BLaER1 (cell line): ENCODE measurements at regions not wholly inside any gene's neighbourhood (a gene's known extent, or its start where the extent isn't known, plus 50 kb on each side); places are given as distances from the start of the nearest gene placed in this dataset.
"Not testable (repeated sequence)": the region's sequence is repeated elsewhere in the genome, so short reads cannot be mapped to it uniquely, and the experiment has no call there.

Experiments used
- H3K27ac ChIP-seq: shearing (Covaris generic); formaldehyde crosslinking; 2 replicates; pipeline ENCODE4 v1.8.1; 2022
- H3K27me3 ChIP-seq: shearing (Covaris generic); formaldehyde crosslinking; 2 replicates; pipeline ENCODE4 v1.8.1; 2022
- H3K36me3 ChIP-seq: shearing (Covaris generic); formaldehyde crosslinking; 2 replicates; pipeline ENCODE4 v1.8.1; 2022
- H3K4me1 ChIP-seq: shearing (Covaris generic); formaldehyde crosslinking; 2 replicates; pipeline ENCODE4 v1.8.1; 2022
- H3K4me2 ChIP-seq: shearing (Covaris generic); formaldehyde crosslinking; 2 replicates; pipeline ENCODE4 v1.8.1; 2022
- H3K4me3 ChIP-seq: shearing (Covaris generic); formaldehyde crosslinking; 2 replicates; pipeline ENCODE4 v1.8.1; 2022
- H3K9ac ChIP-seq: shearing (Covaris generic); formaldehyde crosslinking; 2 replicates; pipeline ENCODE4 v1.8.1; 2022
- H3K9me3 ChIP-seq: shearing (Covaris generic); formaldehyde crosslinking; 2 replicates; pipeline ENCODE4 v1.8.1; 2022
- H4K20me1 ChIP-seq: shearing (Covaris generic); formaldehyde crosslinking; 2 replicates; pipeline ENCODE4 v1.8.1; 2022
- Cebpa-rat ChIP-seq: shearing (Covaris generic); IDR thresholded peaks from 2 replicates; pipeline ENCODE4 v1.8.1; 2022

GRCh38 chr5:127210042-127210441 lies 80.6 kb upstream of the MEGF10 start:
- Histone ChIP-seq H3K36me3 (no peaks in the 10 kb centered on the region), H3K9me3 (peaks cover 7% of the 10 kb centered on the region; the same call in 1 of the 2 replicates), H3K4me1 (no peaks in the 10 kb centered on the region), H3K27ac (no peak overlapping the region), H3K9ac (no peak overlapping the region), H3K4me2 (no peak overlapping the region), H3K27me3 (no peaks in the 10 kb centered on the region), H3K4me3 (no peak overlapping the region), H4K20me1 (no peaks in the 10 kb centered on the region)
- no peak for TF ChIP-seq Cebpa-rat

- Histone ChIP-seq H3K4me3 (no peak overlapping the region), H3K4me2 (no peak overlapping the region), H3K27me3 (no peaks in the 10 kb centered on the region), H3K9ac (no peak overlapping the region), H3K9me3 (peaks cover 7% of the 10 kb centered on the region; the same call in 1 of the 2 replicates), H3K36me3 (no peaks in the 10 kb centered on the region), H3K4me1 (no peaks in the 10 kb centered on the region), H3K27ac (no peak overlapping the region), H4K20me1 (no peaks in the 10 kb centered on the region)
- no peak for TF ChIP-seq Cebpa-rat
Measured at GRCh38 chr5:127213231-127213630, 77.4 kb upstream of the MEGF10 start.

GRCh38 chr5:127216143-127216542 lies 74.5 kb upstream of the MEGF10 start:
- H4K20me1 ChIP-seq, result no peaks in the 10 kb centered on the region
- no peaks in the 10 kb centered on the region for H3K27me3 ChIP-seq
- no peak overlapping the region for H3K9ac ChIP-seq
- no peaks in the 10 kb centered on the region for H3K36me3 ChIP-seq
- no peak overlapping the region for H3K4me2 ChIP-seq
- no peak for TF ChIP-seq Cebpa-rat
- no peak overlapping the region for H3K4me3 ChIP-seq
- no peak overlapping the region for H3K27ac ChIP-seq
- H3K4me1 ChIP-seq, result no peaks in the 10 kb centered on the region
- H3K9me3 ChIP-seq, result peaks cover 7% of the 10 kb centered on the region; the same call in 1 of the 2 replicates

- no peaks in the 10 kb centered on the region for H4K20me1 ChIP-seq
- H3K4me1 ChIP-seq, result no peaks in the 10 kb centered on the region
- no peak overlapping the region for H3K27ac ChIP-seq
- H3K9me3 ChIP-seq, result peaks cover 7% of the 10 kb centered on the region; the same call in 1 of the 2 replicates
- no peaks in the 10 kb centered on the region for H3K36me3 ChIP-seq
- no peak overlapping the region for H3K4me3 ChIP-seq
- TF ChIP-seq Cebpa-rat, result no peak
- no peak overlapping the region for H3K4me2 ChIP-seq
- no peak overlapping the region for H3K9ac ChIP-seq
- no peaks in the 10 kb centered on the region for H3K27me3 ChIP-seq
Measured at GRCh38 chr5:127216898-127217675, 73.5 kb upstream of the MEGF10 start.

DNA sequence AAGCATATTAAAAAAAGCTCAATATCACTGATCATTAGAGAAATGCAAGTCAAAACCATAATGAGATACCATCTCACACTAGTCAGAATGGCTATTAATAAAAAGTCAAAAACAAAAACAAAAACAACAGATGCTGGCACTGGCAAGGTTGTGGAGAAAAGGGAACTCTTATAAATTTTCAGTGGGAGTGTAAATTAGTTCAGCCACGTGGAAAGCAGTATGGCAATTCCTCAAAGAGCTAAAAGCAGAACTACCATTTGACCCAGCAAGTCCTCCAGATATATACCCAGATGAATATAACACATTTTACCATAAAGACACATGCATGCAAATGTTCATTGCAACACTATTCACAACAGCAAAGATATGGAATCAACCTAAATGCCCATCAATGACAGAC lies 68.7 kb upstream of the MEGF10 start:
- not testable (repeated sequence) for H3K4me3 ChIP-seq, H3K27ac ChIP-seq, H3K27me3 ChIP-seq, H3K4me2 ChIP-seq, H3K9me3 ChIP-seq, H3K9ac ChIP-seq, H4K20me1 ChIP-seq, H3K36me3 ChIP-seq
- peaks cover 11% of the 10 kb centered on the region for H3K4me1 ChIP-seq

DNA sequence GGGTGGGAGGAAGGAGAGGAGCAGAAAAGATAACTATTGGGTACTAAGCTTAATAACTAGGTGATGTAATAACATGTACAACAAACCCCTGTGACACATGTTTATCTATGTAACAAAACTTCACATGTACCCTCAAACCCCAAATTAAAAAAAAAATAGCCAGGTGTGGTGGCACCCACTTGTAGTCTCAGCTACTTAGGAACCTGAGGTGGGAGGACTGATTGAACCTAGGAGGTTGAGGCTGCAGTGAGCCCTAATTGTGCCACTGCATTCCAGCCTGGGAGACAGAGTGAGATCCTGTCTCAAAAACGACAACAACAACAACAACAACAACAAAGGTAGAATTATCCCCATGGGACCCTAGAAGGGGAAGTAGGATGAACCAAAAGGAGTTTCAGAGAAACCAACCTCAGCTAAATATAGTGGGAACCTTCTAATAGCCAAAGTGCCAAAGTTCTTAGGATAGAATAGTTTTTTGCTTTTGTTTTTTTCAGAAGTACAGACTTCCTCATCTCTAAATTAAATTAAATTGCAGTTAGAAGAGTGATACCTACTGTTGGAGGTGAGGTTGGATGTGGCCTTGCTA lies 67.9 kb upstream of the MEGF10 start:
- peak overlapping the region; percentile 51 for H3K4me2 ChIP-seq
- H4K20me1 ChIP-seq, H3K27ac ChIP-seq, H3K27me3 ChIP-seq, H3K9me3 ChIP-seq, H3K4me3 ChIP-seq, H3K36me3 ChIP-seq, H3K9ac ChIP-seq: not testable (repeated sequence)
- H3K4me1 ChIP-seq, result peaks cover 11% of the 10 kb centered on the region

DNA sequence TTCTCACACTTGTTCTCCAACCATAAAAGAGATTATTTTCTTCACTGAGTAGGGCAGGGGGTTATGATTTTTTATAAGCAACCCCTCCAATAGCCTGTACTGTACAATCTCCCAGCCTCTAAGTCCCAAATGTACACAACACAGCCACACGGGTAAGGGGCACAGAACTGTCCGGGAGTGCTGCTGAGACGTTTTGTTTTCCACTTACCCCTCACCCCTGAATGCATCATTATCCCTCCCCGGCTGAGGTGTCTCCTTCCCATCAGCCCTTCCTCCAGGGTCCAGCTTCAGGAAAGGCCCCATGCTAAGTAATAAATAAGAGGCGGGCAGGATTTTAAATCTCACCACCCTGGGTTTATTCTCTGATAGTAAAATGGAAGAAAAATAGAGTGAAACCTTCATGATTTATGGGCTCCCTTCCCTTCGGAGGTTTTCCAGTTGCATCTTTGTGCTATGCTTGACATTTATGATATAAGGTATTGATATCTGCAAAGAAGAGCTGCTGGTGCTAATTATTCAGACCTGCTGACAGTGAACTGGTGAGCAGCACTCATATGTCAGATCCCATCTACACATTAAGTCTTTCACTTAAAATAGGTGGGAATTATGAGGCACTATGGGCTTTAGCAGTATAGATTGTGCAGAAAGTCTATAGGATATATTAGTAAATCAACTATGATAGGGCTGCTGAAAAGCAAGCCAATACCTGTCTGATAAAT lies 67.2 kb upstream of the MEGF10 start:
- Histone ChIP-seq H3K27me3 (no peaks in the 10 kb centered on the region), H3K9me3 (peaks cover 4% of the 10 kb centered on the region; the same call in 1 of the 2 replicates), H3K4me3 (no peak overlapping the region), H3K9ac (no peak overlapping the region), H3K27ac (no peak overlapping the region), H4K20me1 (no peaks in the 10 kb centered on the region), H3K36me3 (no peaks in the 10 kb centered on the region), H3K4me1 (peaks cover 11% of the 10 kb centered on the region), H3K4me2 (peak overlapping the region; percentile 51)
- no peak for TF ChIP-seq Cebpa-rat

DNA sequence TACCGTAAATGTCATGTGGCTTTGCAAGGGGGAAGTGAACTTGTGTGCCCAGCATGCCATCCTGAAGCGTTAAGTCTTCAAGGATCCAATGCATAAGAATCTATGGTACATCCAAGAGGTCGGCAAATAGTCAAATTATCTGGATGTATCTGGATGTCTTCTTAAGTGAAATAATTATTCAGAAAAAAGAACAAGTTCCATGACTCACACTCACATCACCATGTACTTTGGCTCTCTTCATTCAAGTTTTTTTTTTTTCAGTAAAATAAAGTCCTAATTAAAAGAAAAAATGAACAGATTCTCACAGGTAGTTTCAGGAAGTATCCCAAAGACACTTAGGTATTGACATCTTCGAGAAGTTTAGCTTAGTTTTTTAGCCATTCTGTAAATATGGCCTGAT lies 62.7 kb upstream of the MEGF10 start:
- Histone ChIP-seq H3K36me3 (no peaks in the 10 kb centered on the region), H3K9ac (no peak overlapping the region), H3K27ac (no peak overlapping the region), H3K4me1 (peaks cover 22% of the 10 kb centered on the region), H3K4me3 (no peak overlapping the region), H3K9me3 (0 out of 2 replicates have a peak, but pooled peaks cover 4% of the 10 kb centered on the region), H3K27me3 (no peaks in the 10 kb centered on the region; the same call in 1 of the 2 replicates), H3K4me2 (no peak overlapping the region), H4K20me1 (no peaks in the 10 kb centered on the region)
- TF ChIP-seq Cebpa-rat, result no peak

DNA sequence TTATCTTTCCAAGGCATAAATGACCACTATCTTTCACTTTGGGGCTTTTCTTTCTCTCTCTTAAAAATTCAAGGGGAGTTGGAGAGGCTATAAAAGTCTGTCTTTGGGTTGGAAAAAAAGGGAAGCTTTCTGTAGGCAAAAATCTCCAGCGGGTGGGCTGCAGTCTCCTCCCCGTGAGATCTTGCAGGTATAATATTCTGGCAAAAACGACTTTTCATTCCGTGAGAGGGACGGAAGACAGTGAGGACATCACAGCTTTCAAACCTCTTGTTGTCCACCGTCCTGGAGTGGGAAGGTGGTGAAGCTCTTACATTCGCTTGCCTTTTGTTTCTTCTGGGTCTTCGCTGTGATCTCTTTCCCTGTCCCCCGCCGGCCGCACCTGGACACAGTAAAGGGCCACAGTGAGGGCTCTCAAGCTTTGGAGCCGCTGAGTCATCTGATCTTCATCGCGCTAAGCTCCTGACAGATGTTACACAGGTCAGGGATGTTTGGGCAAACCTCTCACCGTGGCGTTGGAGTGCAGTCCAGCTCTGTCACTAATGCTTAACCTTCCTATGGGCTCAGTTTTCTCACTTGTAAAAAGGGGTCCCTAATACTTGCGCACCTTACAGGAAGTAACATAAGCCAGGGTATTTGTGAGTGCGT lies 61.9 kb upstream of the MEGF10 start:
- H3K9ac ChIP-seq, result peak overlapping the region; percentile 80; the same call in 1 of the 2 replicates
- no peak for TF ChIP-seq Cebpa-rat
- H3K27me3 ChIP-seq, result no peaks in the 10 kb centered on the region; the same call in 1 of the 2 replicates
- H3K27ac ChIP-seq, result peak overlapping the region; percentile 80; the same call in 1 of the 2 replicates
- H3K9me3 ChIP-seq, result 0 out of 2 replicates have a peak, but pooled peaks cover 4% of the 10 kb centered on the region
- H3K4me3 ChIP-seq, result peak overlapping the region; percentile 73
- no peaks in the 10 kb centered on the region for H3K36me3 ChIP-seq
- H3K4me1 ChIP-seq, result peaks cover 15% of the 10 kb centered on the region
- peak overlapping the region; percentile 94 for H3K4me2 ChIP-seq
- H4K20me1 ChIP-seq, result no peaks in the 10 kb centered on the region
